Aorta (tissue), 5 donors: ENCODE measurements at regions not wholly inside any gene's neighbourhood (a gene's known extent, or its start where the extent isn't known, plus 50 kb on each side); places are given as distances from the start of the nearest gene placed in this dataset.

Experiments
- ATAC-seq: fragments of 200-7000 bp; cut with Tn5 transposase; one replicate; pipeline ENCODE4 v1.9.1; 2022; ENCODE audit warnings: moderate library complexity; ENCODE audit not compliant: low FRiP score
- DNase-seq, 2 donors: peaks; one replicate each; pipeline ENCODE4 v3.0.0-alpha.2; 2020
- H3K27ac ChIP-seq, 2 donors: one replicate each; pipeline ENCODE4 v1.5.1; 2013; ENCODE audit warnings: low read length in 2 of 2, mild to moderate bottlenecking in 2 of 2, moderate library complexity in 2 of 2, control low read depth in 1 of 2, inconsistent platforms in 1 of 2, low read depth in 1 of 2
- H3K27me3 ChIP-seq, 2 donors: one replicate each; pipeline ENCODE4 v1.6.1; 2013; ENCODE audit warnings: control low read depth in 1 of 2, low read length in 1 of 2, mild to moderate bottlenecking in 1 of 2, moderate library complexity in 1 of 2; ENCODE audit not compliant: insufficient read depth in 2 of 2, control insufficient read depth in 1 of 2
- H3K36me3 ChIP-seq, 2 donors: one replicate each; pipeline ENCODE4 v1.6.1; 2013; ENCODE audit warnings: control low read depth in 1 of 2, low read length in 1 of 2, mild to moderate bottlenecking in 1 of 2; ENCODE audit not compliant: insufficient read depth in 2 of 2, control insufficient read depth in 1 of 2
- H3K4me1 ChIP-seq, 2 donors: one replicate each; pipeline ENCODE4 v1.6.1; 2013; ENCODE audit warnings: low read length in 2 of 2, control low read depth in 1 of 2, mild to moderate bottlenecking in 1 of 2, moderate library complexity in 1 of 2; ENCODE audit not compliant: insufficient read depth in 2 of 2, control insufficient read depth in 1 of 2
- H3K4me3 ChIP-seq, 2 donors: one replicate each; pipeline ENCODE4 v1.5.1; 2013; ENCODE audit warnings: low read length in 2 of 2, control low read depth in 1 of 2, mild to moderate bottlenecking in 1 of 2
- H3K9me3 ChIP-seq: one replicate; pipeline ENCODE4 v1.6.1; 2013; ENCODE audit warnings: mild to moderate bottlenecking, low read length; ENCODE audit not compliant: control insufficient read depth
- WGBS, 2 donors: extraction: QIAGEN DNeasy Blood & Tissue Kit; methylation state at CpG; one replicate each; pipeline ENCODE4 v1.1.7; 2013; 5-methylcytosine and 5-hydroxymethylcytosine counted together
- intact Hi-C, 2 donors: fragments of 100-400 bp; cut with DNase I; formaldehyde crosslinking; loops; one replicate each; pipeline versions ENCODE4 v1.14.2 to v1.15.0; 2022
- donor health status: healthy with polysubstance abuse.
- donor health status: Bipolar disorder and iron deficiency.
- donor health status: DM: no; HTN: no; CAD: no.
- donor health status: DM: no; HTN: no; CAD: no.
- donor health status: DM: yes; HTN: yes; CAD: no.

DNA sequence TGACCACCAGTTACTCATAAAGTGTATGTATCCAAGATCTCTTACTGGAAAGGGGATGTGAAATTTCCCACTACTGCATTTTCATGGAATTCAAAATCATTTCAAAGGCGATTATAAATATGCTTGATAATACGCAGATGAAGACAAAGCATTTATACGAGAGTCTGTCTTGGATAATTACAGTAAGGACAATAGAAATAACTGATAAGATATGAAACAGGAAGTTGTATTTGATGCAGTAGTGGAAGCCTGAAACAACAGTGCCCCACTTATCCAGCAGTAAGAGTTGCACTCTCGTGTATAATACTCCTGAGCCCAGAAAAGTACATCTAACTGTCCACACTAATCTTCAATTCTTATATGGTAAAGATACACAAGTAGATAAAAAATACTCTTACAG is 188.7 kb upstream of the POU5F2 start:
- Histone ChIP-seq H3K9me3 (no peaks in the 10 kb centered on the region), H3K4me1 (no peaks in the 10 kb centered on the region), H3K4me3 (no peak overlapping the region), H3K27me3 (no peaks in the 10 kb centered on the region), H3K36me3 (no peaks in the 10 kb centered on the region), H3K27ac (no peak overlapping the region)
- ATAC-seq (no peak), DNase-seq (no peak)
- intact Hi-C loops: no loop called here
- 80% methylated on average over 4 of the region's 4 CpGs for WGBS, 2 donors

DNA sequence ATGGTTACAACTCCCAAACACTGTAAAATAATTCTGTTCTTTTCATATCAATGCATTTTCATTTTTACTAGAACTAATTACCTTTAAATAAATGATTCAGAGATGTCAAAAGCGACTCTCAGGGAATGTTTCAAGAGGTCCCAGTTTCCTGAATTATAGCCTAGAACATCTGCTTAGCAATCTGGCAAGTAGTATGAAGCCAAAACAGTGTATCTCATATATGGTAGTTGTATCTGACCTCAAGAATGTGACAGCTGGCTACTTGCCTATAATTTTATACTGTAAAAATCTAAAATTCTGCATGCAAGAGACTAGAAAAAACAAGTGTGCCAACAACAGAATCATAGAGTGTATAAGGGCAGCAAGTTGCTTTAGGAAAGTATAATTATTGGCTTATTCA is 187.7 kb upstream of the POU5F2 start:
- DNase-seq (no peak), ATAC-seq (no peak)
- WGBS, 2 donors: 78 to 80% methylated on average over 1 of the region's 1 CpG
- H3K4me3 ChIP-seq: no peak overlapping the region
- intact Hi-C loops: no loop called here
- no peaks in the 10 kb centered on the region for H3K9me3 ChIP-seq
- H3K36me3 ChIP-seq: no peaks in the 10 kb centered on the region
- H3K27me3 ChIP-seq: no peaks in the 10 kb centered on the region
- H3K27ac ChIP-seq: no peak overlapping the region
- H3K4me1 ChIP-seq: no peaks in the 10 kb centered on the region

DNA sequence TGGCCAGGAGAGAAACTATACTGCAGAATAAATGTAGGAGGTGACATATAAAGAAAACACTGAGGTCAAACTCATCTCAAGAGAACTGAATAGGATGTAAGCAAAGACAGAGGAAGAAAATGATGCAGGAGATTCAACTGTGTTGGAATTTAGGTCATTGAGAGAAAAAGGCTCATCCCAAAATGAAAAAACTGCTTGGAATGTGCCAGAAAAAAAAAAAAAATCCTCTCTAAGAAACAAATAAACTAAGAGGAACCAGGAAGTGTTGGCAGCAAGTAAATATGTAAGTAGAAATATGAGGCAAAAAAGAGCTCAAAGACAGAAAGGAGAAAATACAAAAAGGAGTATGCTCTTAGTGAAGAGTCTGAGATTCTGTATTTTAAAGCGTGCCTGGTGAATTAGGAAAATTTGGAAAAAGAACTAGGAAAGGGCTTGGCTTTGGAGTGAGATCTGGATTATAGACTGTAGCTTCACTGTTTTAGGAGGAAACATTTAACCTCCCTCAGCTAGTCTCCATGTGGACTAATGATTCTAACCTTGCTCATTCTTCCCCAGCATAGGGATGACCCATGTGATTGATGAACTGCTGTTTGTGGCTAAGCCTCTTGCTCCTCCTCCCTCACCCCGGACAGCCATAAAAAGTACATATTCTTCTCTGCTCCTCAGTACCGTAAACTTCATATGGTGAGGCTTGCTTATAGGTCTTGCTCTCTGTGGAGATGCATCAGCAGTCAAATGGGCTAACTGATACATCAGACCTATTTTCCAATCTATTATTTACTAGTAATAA is 185.6 kb upstream of the POU5F2 start:
- intact Hi-C loops: no loop called here
- no peaks in the 10 kb centered on the region for H3K9me3 ChIP-seq
- DNase-seq (no peak), ATAC-seq (no peak)
- H3K27ac ChIP-seq: no peak overlapping the region
- no peaks in the 10 kb centered on the region for H3K27me3 ChIP-seq
- no peaks in the 10 kb centered on the region for H3K4me1 ChIP-seq
- H3K4me3 ChIP-seq: no peak overlapping the region
- 78 to 89% methylated on average over 3 of the region's 3 CpGs for WGBS, 2 donors
- no peaks in the 10 kb centered on the region for H3K36me3 ChIP-seq

DNA sequence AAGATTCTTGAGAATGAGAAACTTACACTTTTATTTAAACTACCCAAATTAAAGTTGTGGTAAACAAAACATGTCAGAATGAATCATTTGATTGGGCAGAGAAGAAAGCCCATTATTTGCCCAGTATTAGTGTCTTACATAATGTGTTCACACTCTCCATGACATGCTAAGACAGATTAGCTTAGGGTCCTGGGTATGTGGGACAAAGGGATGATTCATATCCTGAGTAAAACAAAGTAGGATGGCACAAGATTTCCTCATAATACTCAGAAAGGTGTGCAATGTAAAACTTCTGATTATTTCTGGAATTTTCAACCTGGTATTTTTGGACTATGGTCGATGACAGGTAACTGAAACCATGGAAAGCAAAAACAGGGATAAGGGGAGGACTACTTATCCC is 183.9 kb upstream of the POU5F2 start:
- intact Hi-C loops: no loop called here
- H3K4me3 ChIP-seq: no peak overlapping the region
- WGBS, 2 donors: 96 to 100% methylated on average over 1 of the region's 1 CpG
- ATAC-seq: no peak
- DNase-seq: no peak
- H3K27ac ChIP-seq: no peak overlapping the region
- no peaks in the 10 kb centered on the region for H3K4me1 ChIP-seq
- H3K9me3 ChIP-seq: no peaks in the 10 kb centered on the region
- H3K36me3 ChIP-seq: no peaks in the 10 kb centered on the region
- no peaks in the 10 kb centered on the region for H3K27me3 ChIP-seq

DNA sequence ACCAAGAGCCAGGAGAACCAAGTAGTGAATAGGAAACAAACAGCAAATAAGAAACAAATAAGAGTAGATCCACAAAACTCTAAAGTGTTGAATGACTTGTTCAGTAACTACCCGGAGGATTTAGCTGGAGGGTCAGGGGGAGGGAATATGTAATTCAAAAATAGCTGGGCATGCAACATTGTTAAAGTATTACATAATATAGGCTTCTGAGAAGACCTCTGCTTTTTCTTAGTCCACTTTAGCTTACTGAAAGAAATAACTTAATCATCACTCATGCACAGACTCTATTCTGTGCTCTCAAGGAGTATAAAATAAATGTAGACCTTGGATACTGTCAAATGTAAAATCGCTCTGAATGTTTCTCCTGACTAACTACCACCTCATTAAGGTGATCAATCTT is 183.2 kb upstream of the POU5F2 start:
- H3K4me3 ChIP-seq: no peak overlapping the region
- no peak for DNase-seq
- WGBS, 2 donors: 49 to 63% methylated on average over 2 of the region's 2 CpGs

DNA sequence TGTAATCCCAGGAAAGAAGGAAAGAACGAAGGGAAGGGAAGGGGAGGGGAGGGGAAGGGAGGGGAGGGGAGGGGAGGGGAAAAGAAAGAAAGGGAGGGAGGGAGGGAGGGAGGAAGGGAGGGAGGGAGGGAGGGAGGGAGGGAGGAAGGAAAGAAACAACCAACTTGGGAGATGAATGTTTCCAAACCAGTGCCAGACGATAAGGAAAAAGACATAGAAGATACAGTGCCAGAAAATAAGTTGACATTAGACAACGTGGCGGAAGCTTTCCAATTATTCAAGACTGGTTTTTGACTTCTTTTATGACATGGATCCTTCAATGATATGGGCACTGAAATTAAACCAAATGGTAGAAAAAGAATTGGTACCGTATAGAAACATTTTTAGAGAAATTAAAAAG is 181.2 kb upstream of the POU5F2 start:
- Histone ChIP-seq H3K4me1 (no peaks in the 10 kb centered on the region), H3K27ac (no peak overlapping the region), H3K27me3 (no peaks in the 10 kb centered on the region), H3K9me3 (no peaks in the 10 kb centered on the region), H3K4me3 (no peak overlapping the region), H3K36me3 (no peaks in the 10 kb centered on the region)
- ATAC-seq (no peak), DNase-seq (no peak)
- intact Hi-C loops: no loop called here
- 75 to 83% methylated on average over 4 to 5 of the region's 5 CpGs for WGBS, 2 donors

More for the DNA sequence above, 183.2 kb upstream of the POU5F2 start:
- no peak for ATAC-seq
- intact Hi-C loops: no loop called here
- no peaks in the 10 kb centered on the region for H3K36me3 ChIP-seq
- no peaks in the 10 kb centered on the region for H3K27me3 ChIP-seq
- no peaks in the 10 kb centered on the region for H3K4me1 ChIP-seq
- H3K27ac ChIP-seq: no peak overlapping the region
- no peaks in the 10 kb centered on the region for H3K9me3 ChIP-seq

DNA sequence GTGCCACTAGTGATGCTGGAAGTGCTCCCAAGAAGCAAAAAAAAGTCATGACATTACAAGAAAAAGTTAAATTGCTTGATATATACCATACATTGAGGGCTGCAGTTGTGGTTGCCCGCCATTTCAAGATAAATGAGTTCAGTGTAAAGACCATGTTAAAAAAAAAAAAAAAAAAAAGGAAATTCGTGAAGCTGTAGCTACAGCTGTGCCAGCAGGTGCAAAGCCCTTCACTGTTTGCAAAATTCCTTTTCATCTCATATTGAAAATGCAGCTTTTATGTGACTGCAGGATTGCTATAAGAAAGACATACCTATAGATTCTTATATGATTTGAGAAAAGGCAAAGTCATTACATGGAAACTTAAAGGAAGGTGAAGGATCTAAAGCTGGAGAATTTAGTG is 179.6 kb upstream of the POU5F2 start:
- 64 to 66% methylated on average over 2 of the region's 2 CpGs for WGBS, 2 donors
- no peaks in the 10 kb centered on the region for H3K4me1 ChIP-seq
- no peaks in the 10 kb centered on the region for H3K36me3 ChIP-seq
- ATAC-seq (no peak), DNase-seq (no peak)
- no peak overlapping the region for H3K27ac ChIP-seq
- H3K4me3 ChIP-seq: no peak overlapping the region
- intact Hi-C loops: no loop called here
- no peaks in the 10 kb centered on the region for H3K27me3 ChIP-seq
- H3K9me3 ChIP-seq: no peaks in the 10 kb centered on the region

DNA sequence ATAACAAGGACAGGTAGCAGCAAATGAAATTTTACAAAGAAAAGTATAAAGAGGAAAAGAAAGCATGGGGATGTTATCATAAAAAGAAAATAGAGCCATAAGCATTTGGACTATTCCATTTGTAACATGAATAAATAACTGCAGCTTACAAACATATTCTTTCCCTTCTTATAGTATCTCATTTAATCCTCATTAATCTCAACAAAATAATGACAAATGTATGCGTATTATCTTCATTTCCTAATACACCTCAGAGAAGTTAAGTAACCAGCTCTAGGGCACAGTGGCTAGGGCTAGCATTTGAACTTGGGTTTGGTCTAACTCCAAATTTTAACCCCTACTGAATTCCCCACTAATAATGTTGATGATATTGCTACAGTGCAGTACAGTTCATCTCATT is 175.5 kb upstream of the POU5F2 start:
- DNase-seq: no peak
- Histone ChIP-seq H3K9me3 (no peaks in the 10 kb centered on the region), H3K4me3 (no peak overlapping the region), H3K27ac (no peak overlapping the region), H3K4me1 (no peaks in the 10 kb centered on the region), H3K36me3 (no peaks in the 10 kb centered on the region), H3K27me3 (no peaks in the 10 kb centered on the region)
- ATAC-seq: no peak
- WGBS, 2 donors: 96 to 97% methylated on average over 1 of the region's 1 CpG
- intact Hi-C loops: loop anchor here in 1 of 2 donors (10.0 kb wide), 1 partner anchor 312 kb away; no protein-coding TSS in a partner anchor

DNA sequence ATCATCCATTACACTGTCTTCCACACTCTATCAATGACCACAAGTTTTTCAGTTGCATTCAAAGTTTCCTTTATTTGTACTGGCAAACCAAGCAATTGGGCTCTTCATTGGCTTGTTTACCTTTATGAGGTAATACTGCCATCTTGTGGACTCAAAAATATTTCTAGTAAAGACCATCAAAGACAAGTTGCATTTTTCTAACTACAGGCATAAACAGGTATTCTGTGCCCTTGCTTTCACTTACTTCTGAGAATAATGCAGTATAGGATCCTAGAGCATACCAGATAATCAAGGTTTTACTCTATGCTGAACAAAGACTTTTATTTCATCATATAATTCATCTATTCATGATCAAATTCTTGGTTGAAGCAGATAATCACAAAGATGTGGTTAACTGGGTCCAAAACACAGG is 173.7 kb upstream of the POU5F2 start:
- peak; percentile 46 for ATAC-seq
- no peak overlapping the region for H3K4me3 ChIP-seq
- H3K9me3 ChIP-seq: no peaks in the 10 kb centered on the region
- DNase-seq: no peak
- H3K4me1 ChIP-seq: no peaks in the 10 kb centered on the region
- intact Hi-C loops: loop anchor here in 1 of 2 donors (10.0 kb wide), 1 partner anchor 310 kb away; no protein-coding TSS in a partner anchor
- no peak overlapping the region for H3K27ac ChIP-seq
- no peaks in the 10 kb centered on the region for H3K27me3 ChIP-seq
- no peaks in the 10 kb centered on the region for H3K36me3 ChIP-seq
